Colonic mucosa (tissue), 4 donors: ENCODE measurements at regions not wholly inside any gene's neighbourhood (a gene's known extent, or its start where the extent isn't known, plus 50 kb on each side); places are given as distances from the start of the nearest gene placed in this dataset.

Experiments
- DNase-seq: peaks from one replicate; pipeline ENCODE4 v3.0.0-alpha.2; 2020
- H3K27ac ChIP-seq: fragments of 200-600 bp; one replicate; pipeline ENCODE4 v1.8.0; 2021
- H3K27me3 ChIP-seq: fragments of 200-600 bp; one replicate; pipeline ENCODE4 v1.8.0; 2021
- H3K36me3 ChIP-seq: fragments of 200-600 bp; one replicate; pipeline ENCODE4 v1.8.0; 2021
- H3K4me1 ChIP-seq: fragments of 200-600 bp; one replicate; pipeline ENCODE4 v1.8.0; 2021; ENCODE audit warnings: mild to moderate bottlenecking
- H3K4me3 ChIP-seq: fragments of 200-600 bp; one replicate; pipeline ENCODE4 v1.8.0; 2021
- H3K9ac ChIP-seq, 2 donors: one replicate each; pipeline ENCODE4 v1.7.0; 2013; ENCODE audit warnings: control low read depth in 2 of 2, low read depth in 2 of 2, low read length in 2 of 2
- H3K9me3 ChIP-seq: fragments of 200-600 bp; one replicate; pipeline ENCODE4 v1.8.0; 2021
- intact Hi-C: fragments of 100-400 bp; cut with DNase I; formaldehyde crosslinking; loops from one replicate; pipeline ENCODE4 v1.14.1; 2022
- TF ChIP-seq, protein P1 (sequence below): fragments of 200-600 bp; IDR thresholded peaks from one replicate; pipeline ENCODE4 v1.8.0; 2022; ENCODE audit warnings: antibody characterized with exemption, mild to moderate bottlenecking
- donor health status: healthy.
- donor health status: DM: no; HTN: no; CAD: no.
- donor health status: DM: no; HTN: no; CAD: no.

DNA sequence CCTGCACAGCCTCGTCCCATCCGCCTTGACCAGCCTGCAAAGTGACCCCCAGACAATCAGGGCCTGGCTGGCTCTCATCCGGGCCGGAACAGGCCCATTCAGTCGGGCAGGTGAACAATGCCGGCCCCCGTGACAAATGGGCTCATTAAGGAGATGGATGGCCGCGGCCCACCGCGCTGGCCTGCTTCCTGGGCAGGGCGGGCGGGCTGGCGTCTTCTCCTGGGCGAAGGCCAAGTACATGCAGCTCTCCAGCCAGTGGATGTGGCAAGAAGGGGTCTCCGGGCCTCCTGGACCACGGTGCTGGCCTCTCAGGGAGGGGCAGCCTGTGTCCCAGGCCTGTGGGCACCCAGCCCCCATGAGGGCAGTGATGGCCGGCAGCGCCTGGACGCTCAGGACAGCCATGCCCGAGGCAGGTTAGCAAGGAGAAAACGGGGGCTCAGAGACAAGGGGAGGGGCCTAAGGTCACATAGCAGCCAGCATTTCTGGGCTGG, 1022.8 kb downstream of the BRD1 start:
- no peak for DNase-seq
- TF ChIP-seq, protein P1, sequence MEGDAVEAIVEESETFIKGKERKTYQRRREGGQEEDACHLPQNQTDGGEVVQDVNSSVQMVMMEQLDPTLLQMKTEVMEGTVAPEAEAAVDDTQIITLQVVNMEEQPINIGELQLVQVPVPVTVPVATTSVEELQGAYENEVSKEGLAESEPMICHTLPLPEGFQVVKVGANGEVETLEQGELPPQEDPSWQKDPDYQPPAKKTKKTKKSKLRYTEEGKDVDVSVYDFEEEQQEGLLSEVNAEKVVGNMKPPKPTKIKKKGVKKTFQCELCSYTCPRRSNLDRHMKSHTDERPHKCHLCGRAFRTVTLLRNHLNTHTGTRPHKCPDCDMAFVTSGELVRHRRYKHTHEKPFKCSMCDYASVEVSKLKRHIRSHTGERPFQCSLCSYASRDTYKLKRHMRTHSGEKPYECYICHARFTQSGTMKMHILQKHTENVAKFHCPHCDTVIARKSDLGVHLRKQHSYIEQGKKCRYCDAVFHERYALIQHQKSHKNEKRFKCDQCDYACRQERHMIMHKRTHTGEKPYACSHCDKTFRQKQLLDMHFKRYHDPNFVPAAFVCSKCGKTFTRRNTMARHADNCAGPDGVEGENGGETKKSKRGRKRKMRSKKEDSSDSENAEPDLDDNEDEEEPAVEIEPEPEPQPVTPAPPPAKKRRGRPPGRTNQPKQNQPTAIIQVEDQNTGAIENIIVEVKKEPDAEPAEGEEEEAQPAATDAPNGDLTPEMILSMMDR, result no peak
- Histone ChIP-seq H3K36me3 (no peaks in the 10 kb centered on the region), H3K9ac (no peak overlapping the region), H3K27me3 (no peaks in the 10 kb centered on the region), H3K27ac (no peak overlapping the region), H3K9me3 (no peaks in the 10 kb centered on the region), H3K4me1 (no peaks in the 10 kb centered on the region), H3K4me3 (no peak overlapping the region)
- intact Hi-C loops, result no loop called here

- Histone ChIP-seq H3K9me3 (no peaks in the 10 kb centered on the region), H3K4me1 (no peaks in the 10 kb centered on the region), H3K36me3 (no peaks in the 10 kb centered on the region), H3K27ac (no peak overlapping the region), H3K9ac (no peak overlapping the region), H3K4me3 (no peak overlapping the region), H3K27me3 (no peaks in the 10 kb centered on the region)
- DNase-seq, result no peak
- intact Hi-C loops, result no loop called here
- TF ChIP-seq, protein P1, result no peak
Observed at GRCh38 chr22:48803948-48804810, 1023.5 kb downstream of the BRD1 start.

- no peak for DNase-seq
- H3K36me3 ChIP-seq, result no peaks in the 10 kb centered on the region
- H3K4me3 ChIP-seq, result no peak overlapping the region
- H3K27me3 ChIP-seq, result no peaks in the 10 kb centered on the region
- TF ChIP-seq, protein P1, result no peak
- no peaks in the 10 kb centered on the region for H3K9me3 ChIP-seq
- H3K9ac ChIP-seq, result no peak overlapping the region
- intact Hi-C loops, result no loop called here
- no peaks in the 10 kb centered on the region for H3K4me1 ChIP-seq
- no peak overlapping the region for H3K27ac ChIP-seq
Observed at GRCh38 chr22:48803171-48803947, 1024.3 kb downstream of the BRD1 start.

GRCh38 chr22:48802576-48802975, 1025.1 kb downstream of the BRD1 start:
- TF ChIP-seq, protein P1, result no peak
- H3K27ac ChIP-seq, result no peak overlapping the region
- H3K27me3 ChIP-seq, result no peaks in the 10 kb centered on the region
- no peak overlapping the region for H3K9ac ChIP-seq
- no peaks in the 10 kb centered on the region for H3K36me3 ChIP-seq
- no peaks in the 10 kb centered on the region for H3K4me1 ChIP-seq
- no peaks in the 10 kb centered on the region for H3K9me3 ChIP-seq
- no peak for DNase-seq
- H3K4me3 ChIP-seq, result no peak overlapping the region
- intact Hi-C loops, result no loop called here

DNA sequence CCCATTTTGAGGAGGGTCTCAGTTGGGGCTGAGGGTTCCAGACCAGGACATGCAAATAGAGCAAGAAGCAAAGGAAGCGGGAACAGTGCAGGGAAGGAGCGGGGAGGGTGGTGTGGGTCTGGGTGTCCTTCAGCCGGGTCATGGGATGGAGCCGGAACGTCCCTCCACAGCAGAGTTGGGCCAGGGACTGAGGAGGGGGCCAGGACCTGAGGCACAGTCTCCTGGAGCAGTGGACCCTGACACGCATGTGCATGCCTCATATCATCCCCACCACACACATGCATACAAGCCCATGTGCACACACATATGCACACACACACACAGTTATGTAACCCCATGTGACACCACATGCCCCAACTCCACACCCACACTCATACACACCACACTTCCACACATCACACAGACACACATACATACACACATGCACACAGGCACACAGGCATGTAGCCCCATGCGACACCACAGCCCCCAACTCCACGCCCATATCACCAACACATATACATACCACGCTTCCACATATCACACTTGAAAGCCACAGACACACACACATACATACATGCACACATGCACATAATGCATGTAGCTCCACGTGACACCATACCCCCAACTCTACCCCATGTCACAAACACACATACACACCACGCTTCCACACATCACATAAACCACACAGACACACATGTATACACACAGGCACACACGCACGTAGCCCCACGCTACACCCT, 1026.6 kb downstream of the BRD1 start:
- H3K9ac ChIP-seq, result no peak overlapping the region
- H3K9me3 ChIP-seq, result no peaks in the 10 kb centered on the region
- H3K36me3 ChIP-seq, result no peaks in the 10 kb centered on the region
- TF ChIP-seq, protein P1, result no peak
- no peak overlapping the region for H3K4me3 ChIP-seq
- no peaks in the 10 kb centered on the region for H3K4me1 ChIP-seq
- no peak overlapping the region for H3K27ac ChIP-seq
- no peak for DNase-seq
- no peaks in the 10 kb centered on the region for H3K27me3 ChIP-seq
- intact Hi-C loops, result no loop called here
